ENCODE measurements at regions not wholly inside any gene's neighbourhood (a gene's known extent, or its start where the extent isn't known, plus 50 kb on each side); places are given as distances from the start of the nearest gene placed in this dataset.

GRCh38 chr4:27206009-27206408, 345.4 kb downstream of the STIM2 start:
- TF ChIP-seq CTCF (IDR thresholded peaks at IDR 0.05): no peak
- no peak for TF ChIP-seq POLR2A (IDR thresholded peaks at IDR 0.05)

Data from lower leg skin (tissue), 3 donors.